ENCODE measurements at regions not wholly inside any gene's neighbourhood (a gene's known extent, or its start where the extent isn't known, plus 50 kb on each side); places are given as distances from the start of the nearest gene placed in this dataset.

DNA sequence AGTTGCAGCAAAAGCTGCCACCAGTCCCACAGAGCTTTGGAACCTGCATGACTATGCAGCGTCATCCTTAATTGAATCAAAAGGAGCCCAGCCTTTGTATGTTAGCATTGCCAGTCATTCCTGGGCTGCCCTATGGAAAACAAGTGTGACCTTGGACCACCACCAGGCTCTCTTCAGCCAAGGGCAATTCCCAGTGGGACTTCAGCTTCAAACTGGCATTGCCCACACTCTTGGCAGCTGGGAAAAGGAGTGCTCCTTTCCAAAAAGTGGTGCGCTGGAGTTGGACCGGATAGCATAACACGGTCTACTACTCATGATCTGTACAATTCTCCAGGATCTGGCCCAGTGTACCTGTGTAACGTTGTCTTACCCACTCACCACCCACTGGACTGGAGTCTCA, 259.5 kb downstream of the MREG start:
- no peak for TF ChIP-seq EZH2 (IDR thresholded peaks at IDR 0.05; ENCODE audit: insufficient read depth, poor library complexity, severe bottlenecking)
- no peak for TF ChIP-seq EZH2phosphoT487 (IDR thresholded peaks at IDR 0.05; ENCODE audit: insufficient read depth, low read depth)
